IMR-90 (cell line): ENCODE measurements at regions not wholly inside any gene's neighbourhood (a gene's known extent, or its start where the extent isn't known, plus 50 kb on each side); places are given as distances from the start of the nearest gene placed in this dataset.

ENCODE experiments used
- ATAC-seq: fragments of 200-7000 bp; cut with Tn5 transposase; 2 replicates; pipeline ENCODE4 v1.9.1; 2020; ENCODE audit warnings: low read depth, mild to moderate bottlenecking, moderate library complexity
- BruUV-seq: library from RNA; stranded (reverse); fragments of 400-500 nt; replicated peaks from 2 replicates; lab custom pipeline; 2021; lab: Mats Ljungman, UMichigan
- CTCF ChIA-PET: fragments of 300-600 bp; formaldehyde crosslinking; extraction: SDS; loops from one replicate; lab custom pipeline; 2021; ENCODE audit warnings: antibody characterized with exemption; lab: Yijun Ruan, JAX
- POLR2A ChIA-PET: fragments of 300-600 bp; sonication (Branson Sonifier 250); formaldehyde crosslinking; loops from one replicate; lab custom pipeline; 2022; ENCODE audit warnings: antibody characterized with exemption; ENCODE audit not compliant: unreplicated experiment; lab: Charles Lee
- DNase-seq: peaks from one replicate; pipeline ENCODE4 v3.0.0; 2013
- H2AFZ ChIP-seq: replicated peaks from 2 replicates; pipeline ENCODE3; 2013; ENCODE audit warnings: low read length, mild to moderate bottlenecking; ENCODE audit not compliant: poor library complexity
- H2AK5ac ChIP-seq: 2 replicates; pipeline ENCODE4 v1.6.1; 2013; ENCODE audit warnings: low read depth, low read length, inconsistent platforms
- H2AK9ac ChIP-seq: replicated peaks from 2 replicates; pipeline ENCODE3; 2013; ENCODE audit warnings: mild to moderate bottlenecking, low read depth, low read length, moderate library complexity; ENCODE audit not compliant: poor library complexity
- H2BK120ac ChIP-seq: 2 replicates; pipeline ENCODE4 v1.6.1; 2013; ENCODE audit warnings: low read depth, low read length, inconsistent platforms
- H2BK15ac ChIP-seq: 3 replicates; pipeline ENCODE4 v1.6.1; 2013; ENCODE audit warnings: low read depth, low read length, inconsistent platforms
- H2BK20ac ChIP-seq: 2 replicates; pipeline ENCODE4 v1.6.1; 2013; ENCODE audit warnings: low read depth, mild to moderate bottlenecking, inconsistent platforms, low read length, moderate library complexity
- H2BK5ac ChIP-seq: 2 replicates; pipeline ENCODE4 v1.6.1; 2013; ENCODE audit warnings: mild to moderate bottlenecking, low read depth, low read length, inconsistent platforms; ENCODE audit not compliant: poor library complexity, severe bottlenecking
- H3K14ac ChIP-seq: replicated peaks from 2 replicates; pipeline ENCODE4 v1.6.1; 2013; ENCODE audit warnings: low read depth, low read length, inconsistent platforms
- H3K18ac ChIP-seq: 2 replicates; pipeline ENCODE4 v1.6.1; 2013; ENCODE audit warnings: low read depth, low read length, control low read depth
- H3K23ac ChIP-seq: 2 replicates; pipeline ENCODE4 v1.6.1; 2013; ENCODE audit warnings: low read depth, low read length, inconsistent platforms
- H3K27ac ChIP-seq: 2 replicates; pipeline ENCODE4 v1.5.1; 2013; ENCODE audit warnings: mild to moderate bottlenecking, control low read depth, low read length; ENCODE audit not compliant: insufficient read depth
- H3K27me3 ChIP-seq: 2 replicates; pipeline ENCODE4 v1.6.1; 2013; ENCODE audit warnings: low read length; ENCODE audit not compliant: control insufficient read depth, insufficient read depth
- H3K36me3 ChIP-seq: 2 replicates; pipeline ENCODE4 v1.6.1; 2013; ENCODE audit warnings: low read length, mixed read lengths; ENCODE audit not compliant: control insufficient read depth, insufficient read depth
- H3K4ac ChIP-seq: 2 replicates; pipeline ENCODE4 v1.6.1; 2013; ENCODE audit warnings: low read depth, low read length, inconsistent platforms
- H3K4me1 ChIP-seq: 2 replicates; pipeline ENCODE4 v1.6.1; 2013; ENCODE audit warnings: low read length, mixed read lengths; ENCODE audit not compliant: control insufficient read depth, insufficient read depth
- H3K4me2 ChIP-seq: 2 replicates; pipeline ENCODE4 v1.6.1; 2013; ENCODE audit warnings: low read depth, mild to moderate bottlenecking, control low read depth, low read length, moderate library complexity
- H3K4me3 ChIP-seq: 2 replicates; pipeline ENCODE4 v1.5.1; 2013; ENCODE audit warnings: low read depth, mild to moderate bottlenecking, control low read depth, low read length, moderate library complexity; ENCODE audit not compliant: insufficient read depth
- H3K56ac ChIP-seq: 2 replicates; pipeline ENCODE4 v1.6.1; 2013; ENCODE audit warnings: low read length, inconsistent platforms; ENCODE audit not compliant: insufficient read depth; ENCODE audit errors: extremely low read depth
- H3K79me1 ChIP-seq, 2 experiments: 2 replicates each; pipeline ENCODE4 v1.6.1; 2013; ENCODE audit warnings: low read length in 2 of 2, inconsistent platforms in 1 of 2, low read depth in 1 of 2
- H3K9ac ChIP-seq: 2 replicates; pipeline ENCODE4 v1.6.1; 2013; ENCODE audit warnings: low read depth, low read length, control low read depth
- H3K9me1 ChIP-seq: 2 replicates; pipeline ENCODE4 v1.6.1; 2013; ENCODE audit warnings: low read length, inconsistent platforms; ENCODE audit not compliant: insufficient read depth
- H3K9me3 ChIP-seq: 2 replicates; pipeline ENCODE4 v1.6.1; 2013; ENCODE audit warnings: low read length; ENCODE audit not compliant: control insufficient read depth, insufficient read depth
- H4K20me1 ChIP-seq: 2 replicates; pipeline ENCODE4 v1.6.1; 2013; ENCODE audit warnings: low read length, inconsistent platforms; ENCODE audit not compliant: insufficient read depth
- H4K5ac ChIP-seq: 2 replicates; pipeline ENCODE4 v1.6.1; 2013; ENCODE audit warnings: mild to moderate bottlenecking, low read depth, low read length, control low read depth
- H4K8ac ChIP-seq, 2 experiments: 2 replicates each; pipeline ENCODE4 v1.6.1; 2013; ENCODE audit warnings: low read depth in 2 of 2, low read length in 2 of 2, control low read depth in 1 of 2, inconsistent platforms in 1 of 2
- H4K91ac ChIP-seq: 2 replicates; pipeline ENCODE4 v1.6.1; 2013; ENCODE audit warnings: low read depth, low read length, inconsistent platforms; ENCODE audit not compliant: insufficient read depth
- BHLHE40 ChIP-seq: fragments of 150-350 bp; IDR thresholded peaks from 2 replicates; pipeline ENCODE4 v1.6.1; 2016; ENCODE audit warnings: mild to moderate bottlenecking, low read depth, low read length
- CEBPB ChIP-seq: IDR thresholded peaks from 2 replicates; pipeline ENCODE4 v1.6.1; 2012; ENCODE audit warnings: low read depth, low read length, improper control_type of control experiment
- CTCF ChIP-seq: conservative IDR thresholded peaks from 2 replicates; pipeline ENCODE4 v1.5.1; 2012; ENCODE audit warnings: mild to moderate bottlenecking, low read depth, low read length, improper control_type of control experiment
- ELK1 ChIP-seq: fragments of 150-350 bp; IDR thresholded peaks from 2 replicates; pipeline ENCODE4 v1.6.1; 2016; ENCODE audit warnings: low read depth, mild to moderate bottlenecking, low read length, moderate library complexity, borderline replicate concordance
- FOS ChIP-seq: fragments of 150-350 bp; IDR thresholded peaks from 2 replicates; pipeline ENCODE4 v1.6.1; 2016; ENCODE audit warnings: low read depth, low read length
- MAFK ChIP-seq: IDR thresholded peaks from 2 replicates; pipeline ENCODE4 v1.6.1; 2012; ENCODE audit warnings: low read depth, low read length, improper control_type of control experiment
- MAZ ChIP-seq: IDR thresholded peaks from 2 replicates; pipeline ENCODE4 v1.6.1; 2012; ENCODE audit warnings: low read depth, mild to moderate bottlenecking, low read length, improper control_type of control experiment, moderate library complexity, borderline replicate concordance
- NFE2L2 ChIP-seq: fragments of 150-350 bp; IDR thresholded peaks from 2 replicates; pipeline ENCODE4 v1.6.1; 2016; ENCODE audit warnings: low read depth, mild to moderate bottlenecking, low read length
- RAD21 ChIP-seq: IDR thresholded peaks from 2 replicates; pipeline ENCODE4 v1.6.1; 2012; ENCODE audit warnings: low read length, improper control_type of control experiment
- RCOR1 ChIP-seq: IDR thresholded peaks from 2 replicates; pipeline ENCODE4 v1.6.1; 2012; ENCODE audit warnings: mild to moderate bottlenecking, low read length, improper control_type of control experiment; ENCODE audit not compliant: insufficient replicate concordance
- WGBS, 2 experiments: methylation state at CpG; one replicate each; pipeline versions ENCODE4 v1.1.5 to v1.1.7; 2013; ENCODE audit warnings: missing lambda C conversion rate in 2 of 2; ENCODE audit not compliant: insufficient read length in 1 of 2; ENCODE audit errors: extremely low coverage in 2 of 2; 5-methylcytosine and 5-hydroxymethylcytosine counted together
- dilution Hi-C: fragments of 300-500 bp; cut with HindIII; formaldehyde crosslinking; loops from one replicate; pipeline ENCODE4 v1.14.3; 2018; ENCODE audit warnings: low sequenced_read_pairs; ENCODE audit not compliant: unreplicated experiment
- in situ Hi-C: fragments of 300-500 bp; cut with MboI; formaldehyde crosslinking; loops from 3 replicates; pipeline ENCODE4 v1.14.3; 2019; ENCODE audit warnings: low sequenced_read_pairs, inconsistent platforms, mixed read lengths
- intact Hi-C: fragments of 100-400 bp; cut with micrococcal nuclease; formaldehyde crosslinking; loops from 2 replicates; pipeline ENCODE4 v1.10.0; 2022

- ChIA-PET POLR2A (no interaction called here), CTCF (interaction anchor here (0.6 to 1.0 kb wide), 2 partner anchors 276 to 788 kb away, joined by 3 read pairs; no protein-coding TSS in a partner anchor)
These were observed 286.7 kb upstream of the SOX2 start for GRCh38 chr3:181425074-181425473.

More at GRCh38 chr3:181425074-181425473, 286.7 kb upstream of the SOX2 start:
- Histone ChIP-seq H3K4ac (no peak overlapping the region), H2BK5ac (no peak overlapping the region), H2BK20ac (no peak overlapping the region), H3K36me3 (no peaks in the 10 kb centered on the region), H3K14ac (no peak overlapping the region), H3K56ac (no peak overlapping the region), H4K8ac (no peak overlapping the region), H3K27me3 (no peaks in the 10 kb centered on the region), H2AK5ac (no peak overlapping the region), H2BK15ac (no peak overlapping the region), H3K79me1 (no peaks in the 10 kb centered on the region), H3K23ac (no peak overlapping the region), H2AK9ac (no peak overlapping the region), H3K9ac (no peak overlapping the region), H3K9me3 (peaks cover 4% of the 10 kb centered on the region), H3K9me1 (no peaks in the 10 kb centered on the region), H3K4me2 (no peak overlapping the region), H3K18ac (no peak overlapping the region), H4K5ac (no peak overlapping the region), H3K4me1 (no peaks in the 10 kb centered on the region), H4K91ac (no peak overlapping the region), H3K4me3 (no peak overlapping the region), H4K20me1 (no peaks in the 10 kb centered on the region), H2BK120ac (no peak overlapping the region), H3K27ac (no peak overlapping the region), H2AFZ (no peak overlapping the region)
- dilution Hi-C loops (no loop called here), in situ Hi-C loops (no loop called here), intact Hi-C loops (no loop called here)
- ATAC-seq (no peak), DNase-seq (no peak)
- BruUV-seq = no TSS peak
- no CpG with 5 or more reads among the region's 3 CpGs for WGBS, 2 experiments
- no peak for TF ChIP-seq MAFK
- no peak for TF ChIP-seq BHLHE40
- TF ChIP-seq RAD21 = no peak
- TF ChIP-seq CEBPB = no peak
- TF ChIP-seq CTCF = no peak
- no peak for TF ChIP-seq NFE2L2
- no peak for TF ChIP-seq MAZ
- no peak for TF ChIP-seq RCOR1
- no peak for TF ChIP-seq FOS
- no peak for TF ChIP-seq ELK1
